Head of caudate nucleus (tissue), 42 donors: ENCODE measurements at regions not wholly inside any gene's neighbourhood (a gene's known extent, or its start where the extent isn't known, plus 50 kb on each side); places are given as distances from the start of the nearest gene placed in this dataset.
"Not testable (repeated sequence)": the region's sequence is repeated elsewhere in the genome, so short reads cannot be mapped to it uniquely, and the experiment has no call there.

ENCODE experiments used
- DNase-seq, 42 donors: peaks; one replicate each; pipeline versions ENCODE4 v3.0.0 to v3.0.0-alpha.2; 2020 to 2021; ENCODE audit warnings: mixed read lengths in 7 of 42
- intact Hi-C: fragments of 100-400 bp; cut with DNase I; formaldehyde crosslinking; loops from one replicate; pipeline ENCODE4 v1.15.0; 2022

DNA sequence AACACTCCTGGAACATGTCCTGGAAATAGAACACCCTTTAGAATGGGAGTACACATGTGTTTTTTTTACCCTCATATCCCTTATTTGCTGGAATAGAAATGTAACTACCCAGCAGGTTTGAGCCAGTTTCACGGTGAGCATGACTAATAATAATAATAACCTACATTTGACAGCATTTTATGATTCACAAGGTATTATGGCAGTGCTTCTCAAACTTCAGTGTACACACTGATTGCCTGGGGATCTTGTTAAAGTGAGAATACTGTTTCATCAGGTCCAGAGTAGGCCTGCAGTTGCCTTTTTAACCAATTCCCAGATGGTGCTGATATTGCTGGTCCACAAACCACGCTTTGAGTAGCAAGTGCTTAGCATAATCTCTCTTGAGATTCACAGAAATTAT is 63.9 kb downstream of the NFKBIZ start:
- no peak for DNase-seq
- intact Hi-C loops, result no loop called here

DNA sequence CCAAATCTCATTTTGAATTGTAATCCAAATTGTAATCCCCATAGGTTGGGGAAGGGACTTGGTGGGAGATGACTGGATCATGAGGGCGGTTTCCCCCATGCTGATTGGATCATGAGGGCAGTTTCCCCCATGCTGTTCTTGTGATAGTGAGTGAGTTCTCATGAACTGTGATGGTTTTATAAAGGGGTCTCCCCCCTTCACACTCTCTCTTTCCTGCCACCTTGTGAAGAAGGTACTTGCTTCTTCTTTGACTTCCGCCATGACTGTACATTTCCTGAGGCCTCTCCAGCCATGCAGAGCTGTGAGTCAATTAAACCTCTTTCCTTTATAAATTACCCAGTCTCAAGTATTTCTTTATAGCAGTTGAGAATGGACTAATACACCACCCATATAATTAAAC is 68.4 kb downstream of the NFKBIZ start:
- DNase-seq, intact Hi-C loops: not testable (repeated sequence)

DNA sequence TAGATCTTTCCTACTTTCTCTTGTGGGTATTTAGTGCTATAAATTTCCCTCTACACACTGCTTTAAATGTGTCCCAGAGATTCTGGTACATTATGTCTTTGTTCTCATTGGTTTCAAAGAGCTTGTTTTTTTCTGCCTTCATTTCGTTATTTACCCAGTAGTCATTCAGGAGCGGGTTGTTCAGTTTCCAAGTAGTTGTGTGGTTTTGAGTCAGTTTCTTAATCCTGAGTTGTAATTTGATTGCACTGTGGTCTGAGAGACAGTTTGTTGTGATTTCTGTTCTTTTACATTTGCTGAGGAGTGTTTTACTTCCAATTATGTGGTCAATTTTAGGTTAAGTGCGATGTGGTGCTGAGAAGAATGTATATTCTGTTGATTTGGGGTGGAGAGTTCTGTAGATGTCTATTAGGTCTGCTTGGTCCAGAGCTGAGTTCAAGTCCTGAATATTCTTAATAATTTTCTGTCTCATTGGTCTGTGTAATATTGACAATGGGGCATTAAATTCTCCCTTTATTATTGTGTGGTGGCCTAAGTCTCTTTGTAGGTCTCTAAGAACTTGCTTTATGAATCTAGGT is 72.9 kb downstream of the NFKBIZ start:
- DNase-seq, intact Hi-C loops: not testable (repeated sequence)

DNA sequence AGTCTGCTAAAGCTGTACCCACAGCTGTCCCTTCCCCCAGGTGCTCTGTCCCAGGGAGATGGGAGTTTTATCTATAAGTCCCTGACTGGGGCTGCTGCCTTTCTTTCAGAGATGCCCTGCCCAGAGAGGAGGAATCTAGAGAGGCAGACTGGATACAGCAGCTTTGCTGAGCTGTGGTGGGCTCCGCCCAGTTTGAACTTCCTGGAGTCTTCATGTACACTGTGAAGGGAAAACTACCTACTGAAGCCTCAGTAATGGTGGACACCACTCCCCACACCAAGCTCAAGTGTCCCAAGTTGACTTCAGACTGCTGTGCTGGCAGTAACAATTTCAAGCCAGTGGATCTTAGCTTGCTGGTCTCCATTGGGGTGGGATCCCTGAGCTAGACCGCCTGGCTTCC is 75.3 kb downstream of the NFKBIZ start:
- DNase-seq, intact Hi-C loops: not testable (repeated sequence)

DNA sequence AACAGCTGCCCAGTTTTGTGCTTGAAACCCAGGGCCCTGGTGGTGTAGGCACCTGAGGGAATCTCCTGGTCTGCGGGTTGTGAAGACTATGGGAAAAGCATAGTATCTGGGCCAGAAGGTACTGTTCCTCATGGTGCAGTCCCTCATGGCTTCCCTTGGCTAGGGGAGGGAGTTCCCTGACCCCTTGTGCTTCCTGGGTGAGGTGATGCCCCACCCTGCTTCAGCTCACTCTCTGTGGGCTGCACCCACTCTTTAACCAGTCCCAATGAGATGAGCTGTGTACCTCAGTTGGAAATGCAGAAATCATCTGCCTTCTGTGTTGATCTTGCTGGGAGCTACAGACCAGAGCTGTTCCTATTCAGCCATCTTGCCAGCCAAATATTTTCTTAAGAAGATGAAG is 75.8 kb downstream of the NFKBIZ start:
- intact Hi-C loops, DNase-seq: not testable (repeated sequence)

DNA sequence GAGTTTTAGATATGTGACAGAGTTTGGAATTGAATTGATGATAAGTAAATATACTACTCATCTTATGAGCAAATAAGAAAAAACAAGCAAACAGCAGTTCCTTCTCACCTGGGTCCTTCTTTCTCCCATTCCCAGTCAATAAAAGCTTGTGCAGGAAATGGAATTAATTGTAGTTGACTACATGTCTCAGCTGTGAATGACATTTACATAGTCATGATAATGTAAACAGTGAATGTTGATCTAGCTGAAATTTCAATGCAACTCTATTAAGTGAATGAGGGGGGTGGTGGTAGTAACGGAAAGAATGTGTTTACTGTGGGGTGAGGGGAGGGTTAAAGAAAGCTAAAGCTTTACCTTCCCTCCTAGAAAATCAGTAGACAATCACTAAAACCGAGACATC is 76.2 kb downstream of the NFKBIZ start:
- intact Hi-C loops, result no loop called here
- DNase-seq, result no peak

DNA sequence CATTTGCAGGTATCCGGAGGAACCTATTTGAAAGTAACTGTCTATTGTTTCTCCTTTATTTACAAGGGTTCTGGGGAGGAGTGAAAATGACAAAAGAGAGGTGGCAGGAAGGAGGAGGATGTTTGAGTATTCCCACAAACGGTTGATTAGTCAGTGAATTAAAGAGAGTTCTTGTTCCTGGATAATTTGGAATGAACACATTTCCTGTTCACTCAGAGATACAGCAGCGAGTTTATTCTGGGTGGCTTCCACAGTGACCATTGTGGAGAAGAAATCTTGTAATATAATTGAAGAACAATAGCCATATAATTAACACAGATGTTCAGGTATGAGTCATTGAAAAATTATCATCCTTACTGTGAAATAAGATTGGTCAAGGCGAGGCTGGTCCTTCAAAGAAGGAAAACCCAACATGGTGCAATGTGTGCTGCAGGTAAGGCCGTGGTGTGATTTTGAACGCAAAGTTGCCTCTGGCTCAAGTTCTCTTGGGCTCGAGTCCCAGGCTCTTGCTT is 77.3 kb downstream of the NFKBIZ start:
- DNase-seq, result no peak
- intact Hi-C loops, result no loop called here

DNA sequence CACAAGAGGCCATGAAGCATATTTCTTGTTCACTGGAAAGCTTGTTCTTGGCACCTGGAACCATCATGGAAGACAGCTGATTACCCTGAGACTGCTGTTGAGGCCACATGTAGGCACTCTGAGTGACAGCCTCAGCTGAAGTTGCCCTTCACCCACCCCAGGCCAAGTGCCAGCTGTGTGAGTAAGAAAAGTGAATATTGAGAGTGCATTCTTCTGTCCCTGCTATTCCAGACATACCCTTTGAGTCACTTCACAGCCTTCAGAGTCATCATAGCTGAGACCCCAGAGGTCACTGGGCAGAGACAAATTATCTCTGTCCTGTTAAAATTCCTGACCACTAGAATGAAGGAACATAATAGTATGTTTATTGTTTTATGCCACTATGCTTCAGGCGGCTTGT is 79.6 kb downstream of the NFKBIZ start:
- no peak for DNase-seq
- intact Hi-C loops, result no loop called here

DNA sequence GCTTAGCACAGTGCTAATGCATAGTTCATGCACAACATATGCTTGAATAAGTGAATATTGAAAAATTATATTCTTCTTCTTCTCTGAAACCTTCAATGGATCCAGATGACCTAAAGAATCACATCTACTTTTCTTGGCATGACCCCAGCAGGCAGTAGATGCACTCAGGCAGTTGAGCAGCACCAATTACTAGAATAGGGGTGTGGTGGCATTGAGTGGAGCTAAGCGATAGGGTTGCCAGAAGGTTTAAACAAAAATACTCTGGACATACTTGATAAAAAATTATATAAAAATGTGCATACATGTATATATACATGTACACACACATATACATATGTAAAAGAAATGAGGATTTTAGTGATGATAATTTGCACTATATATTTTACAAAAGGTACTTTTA is 81.8 kb downstream of the NFKBIZ start:
- DNase-seq, result no peak
- intact Hi-C loops, result no loop called here

DNA sequence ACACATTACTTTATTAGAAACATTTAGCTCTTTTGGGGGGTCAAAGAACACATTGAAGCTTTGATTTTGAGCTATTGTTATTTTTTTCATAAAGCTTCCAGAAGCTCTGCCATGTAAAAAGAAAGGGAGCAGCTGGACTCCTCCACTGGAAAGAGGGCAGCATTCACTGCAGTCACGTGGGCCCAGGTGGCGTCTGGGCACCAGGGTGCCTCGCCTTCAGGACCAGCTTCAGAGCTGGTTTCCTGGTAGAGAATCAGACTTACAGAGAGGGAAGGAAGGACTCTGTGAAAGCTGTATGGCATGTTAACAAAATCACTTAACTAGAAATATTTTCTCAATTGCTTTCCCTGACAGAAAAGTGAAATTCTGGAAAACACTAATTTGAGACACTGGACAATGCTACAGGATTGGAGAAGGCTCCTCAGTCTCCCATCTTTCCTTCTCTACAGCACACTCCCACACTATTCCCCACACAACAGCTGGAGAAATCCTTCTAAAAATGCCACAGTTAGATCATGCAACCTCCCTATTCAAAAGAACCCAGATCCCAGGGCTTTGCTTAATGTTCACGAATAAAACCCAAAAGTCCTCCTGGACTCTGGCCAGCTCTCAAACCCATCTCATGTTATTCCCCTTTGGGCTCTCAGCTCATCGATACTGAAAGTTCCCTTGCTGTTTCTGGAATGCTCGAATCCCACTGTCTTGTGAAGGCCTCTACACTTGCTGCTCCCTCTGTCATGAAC is 83.2 kb downstream of the NFKBIZ start:
- intact Hi-C loops, result no loop called here

DNA sequence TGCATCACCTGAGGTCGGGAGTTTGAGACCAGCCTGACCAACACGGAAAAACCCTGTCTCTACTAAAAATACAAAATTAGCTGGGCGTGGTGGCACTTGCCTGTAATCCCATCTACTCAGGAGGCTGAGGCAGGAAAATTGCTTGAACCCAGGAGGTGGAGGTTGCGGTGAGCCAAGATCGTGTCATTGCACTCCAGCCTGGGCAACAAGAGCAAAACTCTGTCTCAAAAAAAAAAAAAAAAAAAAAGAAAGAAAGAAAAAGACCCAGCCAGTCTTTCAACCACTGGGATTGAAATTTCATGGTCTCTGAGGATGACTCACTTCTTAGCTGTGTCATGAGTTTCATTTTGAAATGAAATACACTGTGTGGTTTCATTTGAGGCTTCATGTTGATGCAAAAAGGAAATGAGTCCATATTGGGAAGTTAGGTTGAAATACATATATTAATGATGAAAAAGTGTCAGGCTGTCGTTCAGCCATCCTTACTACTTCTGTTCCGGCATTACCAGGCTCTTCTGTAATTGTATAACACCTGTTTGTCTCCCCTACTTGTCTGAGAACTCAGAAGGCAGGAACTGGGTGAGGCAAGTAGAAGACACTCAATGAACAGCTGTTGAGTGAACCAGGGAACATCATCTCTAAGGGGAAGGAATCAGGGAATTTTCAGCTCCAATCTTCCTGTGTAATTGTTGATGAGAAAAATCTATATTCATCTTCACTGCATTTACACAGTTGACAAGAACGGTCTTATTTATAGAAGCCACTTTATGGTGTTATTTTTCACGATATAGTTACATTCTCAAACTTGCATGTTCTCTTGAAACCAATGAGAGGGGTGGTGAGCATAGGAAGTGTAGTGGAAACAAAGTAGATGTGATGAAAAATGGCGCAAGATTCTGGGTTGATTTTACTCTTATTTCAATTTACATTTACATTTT is 87.4 kb downstream of the NFKBIZ start:
- intact Hi-C loops, result no loop called here
- no peak for DNase-seq

More for the DNA sequence above, 83.2 kb downstream of the NFKBIZ start:
- no peak for DNase-seq

DNA sequence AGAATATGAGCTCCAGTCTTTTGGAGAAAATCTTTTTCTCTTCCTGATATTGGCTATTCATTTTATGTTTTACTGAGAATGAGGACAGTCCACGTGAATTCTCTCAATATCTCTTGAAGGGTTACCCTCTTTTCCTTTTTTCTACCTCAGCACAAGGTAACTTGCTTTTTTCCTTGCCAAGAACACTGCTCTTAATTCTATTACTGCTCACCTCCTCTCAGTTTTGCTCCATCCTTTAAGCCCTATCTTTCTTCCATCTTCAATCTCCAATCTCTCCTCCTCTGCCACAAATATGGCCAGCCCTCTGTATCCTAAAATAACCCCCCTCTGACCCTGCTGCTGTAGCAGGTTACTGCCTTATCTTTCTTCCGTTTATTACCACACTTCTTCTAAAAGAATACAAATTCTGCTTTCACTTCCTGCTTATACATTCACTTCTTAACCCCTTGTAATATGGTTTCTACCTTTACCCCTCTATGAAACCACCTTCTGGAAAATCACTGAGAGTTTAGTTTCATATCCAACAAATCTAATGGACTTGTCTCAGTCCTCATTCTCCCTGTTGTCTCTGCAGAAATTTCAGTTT is 89.0 kb downstream of the NFKBIZ start:
- no peak for DNase-seq
- intact Hi-C loops, result no loop called here

DNA sequence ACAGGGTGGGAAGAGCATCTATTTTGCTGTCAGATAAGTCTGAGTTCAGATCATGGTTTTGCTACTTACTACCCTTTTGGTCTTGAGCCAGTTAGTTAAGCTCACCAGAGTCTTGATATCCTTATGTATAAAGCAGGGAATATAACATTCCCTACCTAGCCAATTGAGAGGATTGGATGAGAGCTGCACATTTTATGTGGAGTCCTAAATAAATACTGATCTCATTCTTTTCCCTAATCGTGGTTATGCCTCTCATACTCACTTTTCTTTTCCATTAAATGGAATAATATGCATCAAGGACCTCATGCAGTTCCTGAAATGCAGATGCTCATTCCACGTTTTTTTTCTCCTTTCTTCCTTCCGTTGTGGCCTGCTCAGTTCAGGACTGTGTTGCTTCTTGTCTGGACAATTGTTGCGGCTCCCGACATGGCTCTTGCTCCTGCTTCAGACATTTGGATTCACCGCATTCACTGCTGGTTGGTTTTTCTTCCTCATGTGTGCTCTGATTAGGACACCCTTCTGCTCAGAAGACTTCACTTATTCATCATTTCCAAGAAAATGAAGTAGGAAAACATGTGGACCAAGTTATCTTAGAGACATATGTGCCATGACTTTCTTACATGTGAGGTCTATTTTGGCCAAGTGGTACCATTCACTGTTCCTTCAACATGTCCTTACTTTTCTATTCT is 90.2 kb downstream of the NFKBIZ start:
- no peak for DNase-seq
- intact Hi-C loops, result no loop called here

DNA sequence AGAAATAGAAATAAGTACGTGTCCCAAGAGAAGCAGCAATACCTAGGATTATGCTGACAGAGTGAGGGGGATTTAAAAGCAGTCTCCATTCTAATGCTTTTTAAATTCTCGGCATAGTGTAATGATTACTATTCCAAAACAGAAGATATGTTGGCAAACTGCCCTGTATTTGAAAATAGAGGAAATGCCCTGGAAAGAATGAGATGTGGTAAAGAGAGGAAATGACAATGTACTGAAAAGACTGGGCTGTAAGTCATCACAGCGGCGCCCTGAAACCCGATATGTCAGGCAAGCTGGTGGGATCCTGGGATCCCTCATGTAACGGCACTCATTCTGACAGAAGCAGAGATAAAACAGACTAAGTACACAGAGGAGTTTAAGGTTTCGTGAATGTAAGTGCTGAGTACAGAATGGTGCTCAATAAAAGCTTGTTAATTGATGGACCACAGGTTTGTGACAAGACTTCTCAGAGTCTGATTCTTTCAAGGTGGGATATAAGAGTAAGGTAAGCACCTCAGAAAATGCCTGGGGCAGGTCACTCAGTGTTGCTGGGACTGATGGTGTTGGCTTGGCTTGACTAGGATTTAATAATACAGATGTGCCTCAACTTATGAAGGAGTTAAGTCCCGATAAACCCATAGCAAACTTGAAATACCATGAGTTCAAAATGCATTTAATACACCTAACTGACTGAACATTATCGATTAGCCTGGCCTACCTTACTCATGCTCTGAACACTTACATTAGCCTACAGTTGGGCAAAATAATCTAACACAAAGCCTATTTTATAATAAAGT is 91.4 kb downstream of the NFKBIZ start:
- peak in 1 of 42 donors; percentile 29 for DNase-seq

DNA sequence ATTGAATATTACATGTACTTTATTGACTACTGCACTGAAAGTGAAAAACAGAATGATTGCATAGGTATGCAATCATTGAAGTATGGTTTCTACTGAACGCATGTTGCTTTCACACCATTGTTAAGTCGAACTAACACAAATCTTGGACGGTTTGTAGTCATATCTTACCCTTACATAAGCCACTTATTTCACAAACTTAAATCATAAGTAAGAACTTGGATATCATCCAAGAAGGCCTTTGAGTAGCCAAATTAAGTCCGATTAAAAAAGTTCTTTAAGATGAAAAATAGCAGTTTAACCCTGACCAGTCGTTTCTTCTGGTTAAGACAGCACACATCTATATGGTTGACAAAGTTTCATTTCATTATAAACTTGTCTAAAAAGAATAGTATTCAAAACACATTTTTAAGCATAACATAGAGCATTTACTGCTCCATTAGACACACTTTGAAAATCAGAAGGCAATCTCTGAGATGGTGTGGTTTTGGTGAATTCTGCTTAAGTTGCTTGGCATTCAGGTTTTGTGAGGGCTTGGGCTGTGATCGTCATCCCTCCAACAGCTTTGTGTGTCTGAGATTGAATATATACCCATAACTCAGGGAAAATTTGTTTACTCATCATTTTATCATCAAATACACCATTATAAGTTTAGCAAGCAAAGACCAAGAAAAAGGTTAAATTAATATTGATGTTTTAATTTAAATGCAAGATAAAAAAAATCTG is 92.2 kb downstream of the NFKBIZ start:
- no peak for DNase-seq
- intact Hi-C loops, result no loop called here

More for the DNA sequence above, 91.4 kb downstream of the NFKBIZ start:
- intact Hi-C loops, result no loop called here

DNA sequence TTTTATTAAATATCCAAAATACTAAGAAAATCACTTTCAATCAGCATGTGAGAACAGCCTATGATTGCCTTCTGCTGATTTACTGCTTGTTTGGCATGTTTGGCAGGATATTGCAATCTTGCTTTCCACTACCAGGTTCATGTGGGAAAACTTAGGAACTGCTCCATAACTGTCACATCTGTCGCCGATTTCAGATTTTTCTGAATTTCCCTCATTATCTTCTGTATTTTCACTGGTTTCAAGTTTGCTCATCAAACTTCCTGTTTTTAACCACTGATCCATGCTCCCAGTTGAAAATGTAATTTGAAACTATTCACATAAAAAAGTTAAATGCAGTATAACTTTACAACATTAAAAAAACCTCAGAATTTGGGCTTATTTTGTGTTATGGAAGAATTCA is 93.0 kb downstream of the NFKBIZ start:
- intact Hi-C loops, result no loop called here
- DNase-seq, result no peak

DNA sequence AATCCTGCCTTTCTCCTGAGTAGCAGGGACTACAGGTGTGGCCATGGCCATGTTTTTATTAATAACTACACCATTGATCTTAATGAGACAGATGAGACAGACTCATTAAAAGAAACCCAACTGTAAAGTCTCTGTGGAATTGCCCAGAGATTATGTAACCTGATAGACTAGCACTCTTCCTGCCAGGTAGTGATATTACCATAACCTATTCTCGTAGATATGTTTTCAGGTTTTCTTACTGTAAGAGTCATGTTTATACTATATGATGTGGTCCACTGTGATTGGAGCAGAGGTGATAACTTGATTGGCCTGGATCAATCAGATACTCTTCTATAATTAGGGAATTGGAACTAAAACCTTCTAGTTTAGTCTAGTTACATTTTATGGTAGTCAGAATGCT is 93.7 kb downstream of the NFKBIZ start:
- DNase-seq, result no peak
- intact Hi-C loops, result no loop called here
